ENCODE measurements at regions not wholly inside any gene's neighbourhood (a gene's known extent, or its start where the extent isn't known, plus 50 kb on each side); places are given as distances from the start of the nearest gene placed in this dataset.

DNA sequence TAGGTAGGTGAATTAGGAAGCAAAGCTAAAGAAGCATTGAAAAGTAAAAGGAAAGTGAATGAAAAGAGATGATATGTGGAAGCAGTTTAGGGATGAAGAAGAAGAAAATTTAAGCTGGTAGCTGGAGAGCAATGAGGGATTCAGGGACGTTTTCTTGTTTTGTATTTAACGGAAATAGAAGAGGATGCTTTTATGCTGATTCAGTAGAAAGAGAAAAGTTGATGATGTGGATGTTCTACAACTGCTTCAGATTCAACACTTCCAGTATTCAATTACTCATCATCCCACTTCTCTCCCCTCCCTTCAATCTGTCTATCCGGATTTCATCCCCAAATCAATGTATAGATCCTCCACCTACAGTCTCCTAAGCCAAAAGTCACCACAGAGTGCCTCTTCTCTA, 448.2 kb upstream of the CCDC54 start:
- no peak overlapping the region for H3K27ac ChIP-seq
- in situ Hi-C loops (cut with HindIII; ENCODE audit: low pct_ligation_motif_present, low sequenced_read_pairs) = no loop called here
- no peaks in the 10 kb centered on the region for H3K27me3 ChIP-seq (replicated peaks)
- H3K4me3 ChIP-seq (ENCODE audit: low read depth, low read length) = no peak overlapping the region
- TF ChIP-seq, protein P1, sequence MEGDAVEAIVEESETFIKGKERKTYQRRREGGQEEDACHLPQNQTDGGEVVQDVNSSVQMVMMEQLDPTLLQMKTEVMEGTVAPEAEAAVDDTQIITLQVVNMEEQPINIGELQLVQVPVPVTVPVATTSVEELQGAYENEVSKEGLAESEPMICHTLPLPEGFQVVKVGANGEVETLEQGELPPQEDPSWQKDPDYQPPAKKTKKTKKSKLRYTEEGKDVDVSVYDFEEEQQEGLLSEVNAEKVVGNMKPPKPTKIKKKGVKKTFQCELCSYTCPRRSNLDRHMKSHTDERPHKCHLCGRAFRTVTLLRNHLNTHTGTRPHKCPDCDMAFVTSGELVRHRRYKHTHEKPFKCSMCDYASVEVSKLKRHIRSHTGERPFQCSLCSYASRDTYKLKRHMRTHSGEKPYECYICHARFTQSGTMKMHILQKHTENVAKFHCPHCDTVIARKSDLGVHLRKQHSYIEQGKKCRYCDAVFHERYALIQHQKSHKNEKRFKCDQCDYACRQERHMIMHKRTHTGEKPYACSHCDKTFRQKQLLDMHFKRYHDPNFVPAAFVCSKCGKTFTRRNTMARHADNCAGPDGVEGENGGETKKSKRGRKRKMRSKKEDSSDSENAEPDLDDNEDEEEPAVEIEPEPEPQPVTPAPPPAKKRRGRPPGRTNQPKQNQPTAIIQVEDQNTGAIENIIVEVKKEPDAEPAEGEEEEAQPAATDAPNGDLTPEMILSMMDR (IDR thresholded peaks at IDR 0.05; ENCODE audit: low read depth, low read length, missing control alignments) = no peak
- no peaks in the 10 kb centered on the region for H3K36me3 ChIP-seq (replicated peaks)
- no peak for DNase-seq

DNA sequence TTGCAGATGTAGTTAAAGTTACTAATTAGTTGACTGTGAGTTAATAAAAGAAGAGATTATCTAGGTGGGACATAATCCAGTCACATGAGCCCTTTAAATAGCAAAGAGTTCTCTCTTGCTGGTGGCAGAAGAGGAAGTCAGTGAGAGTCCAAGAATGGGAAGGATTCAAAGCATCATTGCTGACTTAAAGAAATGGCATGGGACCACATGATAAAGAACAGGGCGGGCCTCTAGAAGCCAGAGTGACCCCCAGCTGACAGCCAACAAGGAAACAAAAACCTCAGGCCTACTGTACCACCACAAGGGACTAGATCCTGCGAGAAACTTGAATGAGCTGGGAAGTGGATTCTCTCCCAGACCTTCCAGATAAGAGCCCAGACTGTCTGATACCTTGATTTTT, 447.2 kb upstream of the CCDC54 start:
- in situ Hi-C loops (cut with HindIII; ENCODE audit: low pct_ligation_motif_present, low sequenced_read_pairs) = no loop called here
- TF ChIP-seq, protein P1 (IDR thresholded peaks at IDR 0.05; ENCODE audit: low read depth, low read length, missing control alignments) = no peak
- Histone ChIP-seq H3K27ac (no peak overlapping the region), H3K27me3 (replicated peaks) (no peaks in the 10 kb centered on the region), H3K4me3 (ENCODE audit: low read depth, low read length) (no peak overlapping the region), H3K36me3 (replicated peaks) (no peaks in the 10 kb centered on the region)
- DNase-seq = peak; percentile 26

DNA sequence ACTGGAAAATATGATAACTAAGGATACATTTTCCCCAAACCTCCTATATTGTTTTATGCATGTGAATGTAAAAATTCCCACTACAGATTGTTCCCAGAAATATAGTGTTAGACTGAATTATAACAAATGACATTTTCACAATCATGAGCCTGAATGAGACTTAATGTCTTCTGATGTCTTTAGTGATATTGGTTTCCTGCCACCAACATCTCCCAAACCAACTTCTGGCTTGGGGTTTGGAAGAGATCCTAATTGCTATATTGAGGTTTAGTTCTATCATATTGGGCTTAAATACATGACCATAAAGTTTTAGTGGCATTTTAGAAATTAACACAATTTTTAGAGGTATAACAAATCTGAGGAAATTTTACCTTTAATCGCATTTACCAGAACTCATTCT, 445.3 kb upstream of the CCDC54 start:
- Histone ChIP-seq H3K4me3 (ENCODE audit: low read depth, low read length) (no peak overlapping the region), H3K27ac (no peak overlapping the region), H3K36me3 (replicated peaks) (no peaks in the 10 kb centered on the region), H3K27me3 (replicated peaks) (no peaks in the 10 kb centered on the region)
- no peak for DNase-seq
- TF ChIP-seq, protein P1 (IDR thresholded peaks at IDR 0.05; ENCODE audit: low read depth, low read length, missing control alignments) = no peak
- in situ Hi-C loops (cut with HindIII; ENCODE audit: low pct_ligation_motif_present, low sequenced_read_pairs) = no loop called here

DNA sequence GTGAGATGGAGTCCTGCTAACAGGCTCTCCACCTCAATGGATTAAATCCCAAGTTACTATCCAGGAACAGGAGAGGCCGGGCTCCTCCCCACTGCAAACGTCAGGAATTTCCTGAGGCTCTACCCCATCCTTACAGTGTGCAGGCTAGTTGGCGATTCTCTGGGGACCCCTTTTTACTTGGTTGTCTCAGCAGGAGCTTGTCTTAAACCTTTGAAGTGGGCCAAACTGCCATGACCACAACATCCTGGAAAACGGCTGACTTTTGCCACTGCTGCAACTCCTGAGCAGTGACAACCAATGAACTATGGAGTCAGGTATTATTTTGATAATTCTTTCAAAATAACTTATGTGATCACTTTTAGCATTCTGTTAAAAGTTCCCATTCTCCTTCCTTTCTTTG, 440.9 kb upstream of the CCDC54 start:
- H3K36me3 ChIP-seq (replicated peaks) = no peaks in the 10 kb centered on the region
- no peak for DNase-seq
- H3K27me3 ChIP-seq (replicated peaks) = no peaks in the 10 kb centered on the region
- TF ChIP-seq, protein P1 (IDR thresholded peaks at IDR 0.05; ENCODE audit: low read depth, low read length, missing control alignments) = no peak
- H3K4me3 ChIP-seq (ENCODE audit: low read depth, low read length) = no peak overlapping the region
- H3K27ac ChIP-seq = no peak overlapping the region
- in situ Hi-C loops (cut with HindIII; ENCODE audit: low pct_ligation_motif_present, low sequenced_read_pairs) = no loop called here

DNA sequence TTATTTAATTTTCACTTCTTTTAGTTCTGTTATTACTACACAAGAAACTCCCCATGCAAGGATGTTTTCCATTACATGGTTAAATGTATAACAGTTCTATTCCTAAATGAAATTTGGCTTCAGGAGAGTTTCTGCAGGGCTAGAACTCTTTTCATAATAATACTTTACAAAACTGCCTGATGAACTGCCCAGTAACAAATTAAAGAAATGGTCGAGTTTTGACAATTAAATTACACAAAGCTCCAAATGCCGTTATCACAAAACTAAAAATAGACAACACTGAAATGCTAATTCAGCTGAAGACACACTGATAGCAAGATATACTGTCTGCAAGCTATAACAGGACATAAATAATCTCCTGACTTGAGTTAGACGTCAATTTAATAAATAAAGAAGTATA, 435.2 kb upstream of the CCDC54 start:
- in situ Hi-C loops (cut with HindIII; ENCODE audit: low pct_ligation_motif_present, low sequenced_read_pairs) = no loop called here
- Histone ChIP-seq H3K27me3 (replicated peaks) (no peaks in the 10 kb centered on the region), H3K27ac (no peak overlapping the region), H3K4me3 (ENCODE audit: low read depth, low read length) (no peak overlapping the region), H3K36me3 (replicated peaks) (no peaks in the 10 kb centered on the region)
- DNase-seq = no peak
- TF ChIP-seq, protein P1 (IDR thresholded peaks at IDR 0.05; ENCODE audit: low read depth, low read length, missing control alignments) = no peak

DNA sequence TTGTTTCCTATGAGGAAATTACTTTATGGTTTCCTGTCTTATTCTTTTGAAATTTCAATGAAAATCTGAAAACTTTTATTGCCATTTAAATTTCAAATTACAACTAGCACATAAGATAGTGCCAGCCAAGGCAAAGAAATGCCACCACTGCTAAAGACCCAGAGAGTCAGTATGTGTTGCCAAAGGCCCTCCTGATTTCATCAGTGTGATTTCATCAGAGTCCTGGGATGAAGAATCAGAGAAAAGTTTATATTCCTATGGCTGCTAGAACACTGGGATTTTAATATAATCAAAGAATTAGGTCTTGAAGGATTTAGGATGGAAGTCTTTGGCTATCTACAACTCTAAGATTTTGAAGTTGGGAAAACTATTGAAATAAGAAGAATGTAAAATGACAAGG, 434.2 kb upstream of the CCDC54 start:
- no peak overlapping the region for H3K27ac ChIP-seq
- no peak for DNase-seq
- TF ChIP-seq, protein P1 (IDR thresholded peaks at IDR 0.05; ENCODE audit: low read depth, low read length, missing control alignments) = no peak
- no peaks in the 10 kb centered on the region for H3K27me3 ChIP-seq (replicated peaks)
- no peak overlapping the region for H3K4me3 ChIP-seq (ENCODE audit: low read depth, low read length)
- H3K36me3 ChIP-seq (replicated peaks) = no peaks in the 10 kb centered on the region
- in situ Hi-C loops (cut with HindIII; ENCODE audit: low pct_ligation_motif_present, low sequenced_read_pairs) = no loop called here

All from brain microvascular endothelial cell (primary cell).